Mammary epithelial cell (primary cell): ENCODE measurements at regions not wholly inside any gene's neighbourhood (a gene's known extent, or its start where the extent isn't known, plus 50 kb on each side); places are given as distances from the start of the nearest gene placed in this dataset.

Experiments used
- EZH2 ChIP-seq: IDR thresholded peaks from 2 replicates; pipeline ENCODE4 v1.6.1; 2012; ENCODE audit warnings: low read length, inconsistent platforms, borderline replicate concordance
- TF ChIP-seq, protein P1 (sequence below), 2 donors: IDR thresholded peaks in 1 of 2; conservative IDR thresholded peaks in 1 of 2; 2 replicates each; pipeline ENCODE4 v1.5.1; 2011 to 2012; ENCODE audit warnings: inconsistent platforms in 2 of 2, low read length in 2 of 2, mild to moderate bottlenecking in 2 of 2, control low read depth in 1 of 2, low read depth in 1 of 2; ENCODE audit not compliant: insufficient read depth in 1 of 2; ENCODE audit errors: extremely low read depth in 1 of 2

DNA sequence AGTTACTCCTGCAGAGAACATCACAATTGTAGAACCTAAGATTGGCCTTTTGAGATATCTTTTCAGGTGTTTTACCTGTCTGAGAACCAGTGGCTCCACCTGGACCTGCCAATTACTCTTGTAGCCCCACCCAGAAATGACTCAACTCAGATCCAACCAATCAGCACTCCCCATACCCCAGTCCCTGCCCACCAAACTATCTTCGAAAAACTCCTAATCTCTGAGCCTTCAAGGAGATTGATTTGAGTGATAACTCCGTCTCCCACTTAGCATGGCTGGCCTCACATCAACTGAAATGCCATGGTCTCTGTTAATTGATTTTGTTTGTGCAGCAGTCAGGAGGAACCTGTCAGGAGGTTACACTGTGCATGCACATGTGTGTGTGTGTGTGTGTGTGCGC lies 103.6 kb downstream of the MTNR1B start:
- TF ChIP-seq EZH2 = no peak
- TF ChIP-seq, protein P1, sequence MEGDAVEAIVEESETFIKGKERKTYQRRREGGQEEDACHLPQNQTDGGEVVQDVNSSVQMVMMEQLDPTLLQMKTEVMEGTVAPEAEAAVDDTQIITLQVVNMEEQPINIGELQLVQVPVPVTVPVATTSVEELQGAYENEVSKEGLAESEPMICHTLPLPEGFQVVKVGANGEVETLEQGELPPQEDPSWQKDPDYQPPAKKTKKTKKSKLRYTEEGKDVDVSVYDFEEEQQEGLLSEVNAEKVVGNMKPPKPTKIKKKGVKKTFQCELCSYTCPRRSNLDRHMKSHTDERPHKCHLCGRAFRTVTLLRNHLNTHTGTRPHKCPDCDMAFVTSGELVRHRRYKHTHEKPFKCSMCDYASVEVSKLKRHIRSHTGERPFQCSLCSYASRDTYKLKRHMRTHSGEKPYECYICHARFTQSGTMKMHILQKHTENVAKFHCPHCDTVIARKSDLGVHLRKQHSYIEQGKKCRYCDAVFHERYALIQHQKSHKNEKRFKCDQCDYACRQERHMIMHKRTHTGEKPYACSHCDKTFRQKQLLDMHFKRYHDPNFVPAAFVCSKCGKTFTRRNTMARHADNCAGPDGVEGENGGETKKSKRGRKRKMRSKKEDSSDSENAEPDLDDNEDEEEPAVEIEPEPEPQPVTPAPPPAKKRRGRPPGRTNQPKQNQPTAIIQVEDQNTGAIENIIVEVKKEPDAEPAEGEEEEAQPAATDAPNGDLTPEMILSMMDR (conservative IDR thresholded peaks at IDR 0.05 in 1 of 2, IDR thresholded peaks at IDR 0.05 in 1 of 2; ENCODE audit: extremely low read depth in 1 of 2, insufficient read depth in 1 of 2, low read depth in 1 of 2, low read length in 2 of 2) = no peak
